NCI-H1105 (cell line): ENCODE measurements at regions not wholly inside any gene's neighbourhood (a gene's known extent, or its start where the extent isn't known, plus 50 kb on each side); places are given as distances from the start of the nearest gene placed in this dataset.

Experiments
- DNase-seq: peaks from one replicate; lab custom pipeline; 2025; lab: John Stamatoyannopoulos, UW

GRCh38 chr5:88396751-88397281, 128.2 kb upstream of the TMEM161B start:
- DNase-seq = no peak

- no peak for DNase-seq
Observed at GRCh38 chr5:88396000-88396535, 127.4 kb upstream of the TMEM161B start.

GRCh38 chr5:88395264-88395663, 126.6 kb upstream of the TMEM161B start:
- no peak for DNase-seq

- no peak for DNase-seq
Observed at GRCh38 chr5:88394536-88395175, 126.0 kb upstream of the TMEM161B start.

GRCh38 chr5:88393716-88394535, 125.3 kb upstream of the TMEM161B start:
- DNase-seq = no peak

- DNase-seq = no peak
Observed at GRCh38 chr5:88393042-88393441, 124.4 kb upstream of the TMEM161B start.

- DNase-seq = no peak
Observed at GRCh38 chr5:88391991-88392390, 123.3 kb upstream of the TMEM161B start.

- DNase-seq = no peak
Observed at GRCh38 chr5:88391116-88391515, 122.5 kb upstream of the TMEM161B start.

GRCh38 chr5:88390481-88390880, 121.8 kb upstream of the TMEM161B start:
- DNase-seq = no peak

- no peak for DNase-seq
Observed at GRCh38 chr5:88390096-88390441, 121.4 kb upstream of the TMEM161B start.

- DNase-seq = no peak
Observed at GRCh38 chr5:88389338-88390095, 120.9 kb upstream of the TMEM161B start.

GRCh38 chr5:88388476-88389337, 120.1 kb upstream of the TMEM161B start:
- DNase-seq = no peak

- no peak for DNase-seq
Observed at GRCh38 chr5:88384886-88385285, 116.2 kb upstream of the TMEM161B start.

- no peak for DNase-seq
Observed at GRCh38 chr5:88380332-88380731, 111.7 kb upstream of the TMEM161B start.

- no peak for DNase-seq
Observed at GRCh38 chr5:88377705-88378656, 109.3 kb upstream of the TMEM161B start.

- no peak for DNase-seq
Observed at GRCh38 chr5:88377240-88377639, 108.6 kb upstream of the TMEM161B start.

GRCh38 chr5:88376728-88377127, 108.1 kb upstream of the TMEM161B start:
- DNase-seq = no peak

GRCh38 chr5:88374391-88374790, 105.7 kb upstream of the TMEM161B start:
- DNase-seq = no peak

- no peak for DNase-seq
Observed at GRCh38 chr5:88370824-88371223, 102.2 kb upstream of the TMEM161B start.

GRCh38 chr5:88368201-88368600, 99.6 kb upstream of the TMEM161B start:
- DNase-seq = no peak
